Astrocyte of the cerebellum (primary cell): ENCODE measurements at regions not wholly inside any gene's neighbourhood (a gene's known extent, or its start where the extent isn't known, plus 50 kb on each side); places are given as distances from the start of the nearest gene placed in this dataset.

Experiments
- DNase-seq: peaks from one replicate; pipeline ENCODE4 v3.0.0-alpha.2; 2011; ENCODE audit warnings: low read depth
- H3K4me3 ChIP-seq: 2 replicates; pipeline ENCODE4 v1.5.1; 2011; ENCODE audit warnings: mild to moderate bottlenecking, low read depth, low read length, moderate library complexity
- CTCF ChIP-seq: IDR thresholded peaks from 2 replicates; pipeline ENCODE4 v1.5.1; 2012; ENCODE audit warnings: low read length, low read depth, moderate library complexity, mild to moderate bottlenecking; ENCODE audit errors: missing control alignments
- in situ Hi-C: cut with HindIII; loops from 2 replicates; pipeline ENCODE4 v1.10.0; 2017; ENCODE audit warnings: low sequenced_read_pairs

- no peak for DNase-seq
- in situ Hi-C loops = no loop called here
- H3K4me3 ChIP-seq = no peak overlapping the region
- TF ChIP-seq CTCF = no peak
Measured at GRCh38 chr13:40422588-40423235, 243.7 kb downstream of the FOXO1 start.

GRCh38 chr13:40428354-40428753 lies 238.1 kb downstream of the FOXO1 start:
- TF ChIP-seq CTCF = no peak
- no peak overlapping the region for H3K4me3 ChIP-seq

GRCh38 chr13:40429706-40430545 lies 236.5 kb downstream of the FOXO1 start:
- no peak for TF ChIP-seq CTCF
- DNase-seq = no peak
- no peak overlapping the region for H3K4me3 ChIP-seq
- in situ Hi-C loops = no loop called here

More at GRCh38 chr13:40428354-40428753, 238.1 kb downstream of the FOXO1 start:
- in situ Hi-C loops = no loop called here
- DNase-seq = no peak

GRCh38 chr13:40432018-40432978 lies 234.1 kb downstream of the FOXO1 start:
- TF ChIP-seq CTCF = no peak
- in situ Hi-C loops = no loop called here
- DNase-seq = no peak
- H3K4me3 ChIP-seq = no peak overlapping the region

- no peak overlapping the region for H3K4me3 ChIP-seq
- no peak for DNase-seq
- TF ChIP-seq CTCF = no peak
- in situ Hi-C loops = no loop called here
Measured at GRCh38 chr13:40433001-40433400, 233.4 kb downstream of the FOXO1 start.

- DNase-seq = no peak
- no peak overlapping the region for H3K4me3 ChIP-seq
- in situ Hi-C loops = no loop called here
- no peak for TF ChIP-seq CTCF
Measured at GRCh38 chr13:40433577-40433976, 232.9 kb downstream of the FOXO1 start.
